OCI-LY3 (cell line): ENCODE measurements at regions not wholly inside any gene's neighbourhood (a gene's known extent, or its start where the extent isn't known, plus 50 kb on each side); places are given as distances from the start of the nearest gene placed in this dataset.

Source experiments
- H2AFZ ChIP-seq: fragments of 200-600, 300-600 bp; shearing (Covaris generic); 2 replicates; pipeline ENCODE4 v1.6.0; 2014; ENCODE audit warnings: antibody characterized with exemption, low read depth, low read length
- H3K27ac ChIP-seq: fragments of 200-600, 300-600 bp; sonication (generic); 2 replicates; pipeline ENCODE4 v1.5.1; 2014; ENCODE audit warnings: mild to moderate bottlenecking, low read length, moderate library complexity, mixed read lengths
- H3K27me3 ChIP-seq: fragments of 200-600, 300-600 bp; sonication (generic); 2 replicates; pipeline ENCODE4 v1.6.1; 2014; ENCODE audit warnings: low read depth, low read length, mixed read lengths
- H3K36me3 ChIP-seq: fragments of 200-600, 300-600 bp; sonication (generic); replicated peaks from 2 replicates; pipeline ENCODE3; 2014; ENCODE audit warnings: low read depth, low read length, mixed read lengths
- H3K4me1 ChIP-seq: fragments of 300-600, 200-600 bp; sonication (generic); 2 replicates; pipeline ENCODE4 v1.6.1; 2014; ENCODE audit warnings: low read length, mixed read lengths
- H3K4me2 ChIP-seq: fragments of 200-600, 300-600 bp; sonication (generic); 2 replicates; pipeline ENCODE4 v1.6.1; 2014; ENCODE audit warnings: low read length, mixed read lengths
- H3K4me3 ChIP-seq: fragments of 300-600, 200-600 bp; sonication (generic); 2 replicates; pipeline ENCODE4 v1.5.1; 2014; ENCODE audit warnings: antibody characterized with exemption, mild to moderate bottlenecking, low read length, moderate library complexity
- H3K79me2 ChIP-seq: fragments of 300-600, 200-600 bp; shearing (Covaris generic); 2 replicates; pipeline ENCODE4 v1.6.1; 2014; ENCODE audit warnings: mild to moderate bottlenecking, low read length, mixed read lengths
- H3K9ac ChIP-seq: fragments of 300-600, 200-600 bp; shearing (Covaris generic); 2 replicates; pipeline ENCODE4 v1.6.0; 2014; ENCODE audit warnings: mild to moderate bottlenecking, low read length, moderate library complexity
- H3K9me3 ChIP-seq: fragments of 200-600, 300-600 bp; shearing (Covaris generic); 2 replicates; pipeline ENCODE4 v1.6.1; 2014; ENCODE audit warnings: low read length, mixed read lengths; ENCODE audit not compliant: insufficient read depth
- H4K20me1 ChIP-seq: fragments of 200-600, 300-600 bp; sonication (generic); 2 replicates; pipeline ENCODE4 v1.6.1; 2016; ENCODE audit warnings: low read length, mixed read lengths; ENCODE audit not compliant: insufficient read depth
- CTCF ChIP-seq: fragments of 200-600, 300-600 bp; sonication (generic); IDR thresholded peaks from 2 replicates; pipeline ENCODE4 v1.5.1; 2014; ENCODE audit warnings: antibody characterized with exemption, low read length, low read depth
- EZH2phosphoT487 ChIP-seq: fragments of 200-600 bp; shearing (Covaris generic); IDR thresholded peaks from 2 replicates; pipeline ENCODE4 v1.6.1; 2018; ENCODE audit warnings: antibody characterized with exemption, mixed run types, low read depth

- no peaks in the 10 kb centered on the region for H3K27me3 ChIP-seq
- H3K4me2 ChIP-seq: no peak overlapping the region
- no peaks in the 10 kb centered on the region for H3K4me1 ChIP-seq
- no peak overlapping the region for H2AFZ ChIP-seq
- H3K9ac ChIP-seq: no peak overlapping the region
- H3K9me3 ChIP-seq: no peaks in the 10 kb centered on the region
- no peaks in the 10 kb centered on the region for H3K79me2 ChIP-seq
- TF ChIP-seq EZH2phosphoT487 (no peak), CTCF (no peak)
- H3K36me3 ChIP-seq: no peaks in the 10 kb centered on the region
- no peak overlapping the region for H3K4me3 ChIP-seq
- no peak overlapping the region for H3K27ac ChIP-seq
- no peaks in the 10 kb centered on the region for H4K20me1 ChIP-seq
Observed at GRCh38 chr6:139663996-139664395, 289.5 kb upstream of the CITED2 start.

- Histone ChIP-seq H3K9me3 (no peaks in the 10 kb centered on the region), H4K20me1 (no peaks in the 10 kb centered on the region), H2AFZ (no peak overlapping the region), H3K36me3 (no peaks in the 10 kb centered on the region), H3K4me2 (no peak overlapping the region), H3K9ac (no peak overlapping the region), H3K4me1 (no peaks in the 10 kb centered on the region), H3K79me2 (no peaks in the 10 kb centered on the region), H3K4me3 (no peak overlapping the region), H3K27ac (no peak overlapping the region), H3K27me3 (no peaks in the 10 kb centered on the region)
- TF ChIP-seq CTCF (no peak), EZH2phosphoT487 (no peak)
Observed at GRCh38 chr6:139659711-139660110, 285.3 kb upstream of the CITED2 start.

- Histone ChIP-seq H4K20me1 (no peaks in the 10 kb centered on the region), H3K9ac (no peak overlapping the region), H3K27ac (no peak overlapping the region), H3K4me3 (no peak overlapping the region), H3K4me1 (no peaks in the 10 kb centered on the region), H3K79me2 (no peaks in the 10 kb centered on the region), H3K4me2 (no peak overlapping the region), H3K36me3 (no peaks in the 10 kb centered on the region), H3K27me3 (no peaks in the 10 kb centered on the region), H3K9me3 (no peaks in the 10 kb centered on the region), H2AFZ (no peak overlapping the region)
- TF ChIP-seq CTCF (no peak), EZH2phosphoT487 (no peak)
Observed at GRCh38 chr6:139659196-139659595, 284.7 kb upstream of the CITED2 start.

GRCh38 chr6:139657119-139657518 lies 282.7 kb upstream of the CITED2 start:
- H3K4me2 ChIP-seq: no peak overlapping the region
- H4K20me1 ChIP-seq: no peaks in the 10 kb centered on the region
- no peak overlapping the region for H3K27ac ChIP-seq
- no peaks in the 10 kb centered on the region for H3K4me1 ChIP-seq
- H3K27me3 ChIP-seq: no peaks in the 10 kb centered on the region
- no peaks in the 10 kb centered on the region for H3K79me2 ChIP-seq
- H3K36me3 ChIP-seq: no peaks in the 10 kb centered on the region
- no peak overlapping the region for H3K4me3 ChIP-seq
- H2AFZ ChIP-seq: no peak overlapping the region
- no peak for TF ChIP-seq EZH2phosphoT487
- no peak for TF ChIP-seq CTCF
- no peak overlapping the region for H3K9ac ChIP-seq
- no peaks in the 10 kb centered on the region for H3K9me3 ChIP-seq
